IMR-90 (cell line): ENCODE measurements at regions not wholly inside any gene's neighbourhood (a gene's known extent, or its start where the extent isn't known, plus 50 kb on each side); places are given as distances from the start of the nearest gene placed in this dataset.

Experiments used
- ATAC-seq: fragments of 200-7000 bp; cut with Tn5 transposase; 2 replicates; pipeline ENCODE4 v1.9.1; 2020; ENCODE audit warnings: low read depth, mild to moderate bottlenecking, moderate library complexity
- BruUV-seq: library from RNA; stranded (reverse); fragments of 400-500 nt; replicated peaks from 2 replicates; lab custom pipeline; 2021; lab: Mats Ljungman, UMichigan
- CTCF ChIA-PET: fragments of 300-600 bp; formaldehyde crosslinking; extraction: SDS; loops from one replicate; lab custom pipeline; 2021; ENCODE audit warnings: antibody characterized with exemption; lab: Yijun Ruan, JAX
- POLR2A ChIA-PET: fragments of 300-600 bp; sonication (Branson Sonifier 250); formaldehyde crosslinking; loops from one replicate; lab custom pipeline; 2022; ENCODE audit warnings: antibody characterized with exemption; ENCODE audit not compliant: unreplicated experiment; lab: Charles Lee
- DNase-seq: peaks from one replicate; pipeline ENCODE4 v3.0.0; 2013
- H2AFZ ChIP-seq: replicated peaks from 2 replicates; pipeline ENCODE3; 2013; ENCODE audit warnings: low read length, mild to moderate bottlenecking; ENCODE audit not compliant: poor library complexity
- H2AK5ac ChIP-seq: 2 replicates; pipeline ENCODE4 v1.6.1; 2013; ENCODE audit warnings: low read depth, low read length, inconsistent platforms
- H2AK9ac ChIP-seq: replicated peaks from 2 replicates; pipeline ENCODE3; 2013; ENCODE audit warnings: mild to moderate bottlenecking, low read depth, low read length, moderate library complexity; ENCODE audit not compliant: poor library complexity
- H2BK120ac ChIP-seq: 2 replicates; pipeline ENCODE4 v1.6.1; 2013; ENCODE audit warnings: low read depth, low read length, inconsistent platforms
- H2BK15ac ChIP-seq: 3 replicates; pipeline ENCODE4 v1.6.1; 2013; ENCODE audit warnings: low read depth, low read length, inconsistent platforms
- H2BK20ac ChIP-seq: 2 replicates; pipeline ENCODE4 v1.6.1; 2013; ENCODE audit warnings: low read depth, mild to moderate bottlenecking, inconsistent platforms, low read length, moderate library complexity
- H2BK5ac ChIP-seq: 2 replicates; pipeline ENCODE4 v1.6.1; 2013; ENCODE audit warnings: mild to moderate bottlenecking, low read depth, low read length, inconsistent platforms; ENCODE audit not compliant: poor library complexity, severe bottlenecking
- H3K14ac ChIP-seq: replicated peaks from 2 replicates; pipeline ENCODE4 v1.6.1; 2013; ENCODE audit warnings: low read depth, low read length, inconsistent platforms
- H3K18ac ChIP-seq: 2 replicates; pipeline ENCODE4 v1.6.1; 2013; ENCODE audit warnings: low read depth, low read length, control low read depth
- H3K23ac ChIP-seq: 2 replicates; pipeline ENCODE4 v1.6.1; 2013; ENCODE audit warnings: low read depth, low read length, inconsistent platforms
- H3K27ac ChIP-seq: 2 replicates; pipeline ENCODE4 v1.5.1; 2013; ENCODE audit warnings: mild to moderate bottlenecking, control low read depth, low read length; ENCODE audit not compliant: insufficient read depth
- H3K27me3 ChIP-seq: 2 replicates; pipeline ENCODE4 v1.6.1; 2013; ENCODE audit warnings: low read length; ENCODE audit not compliant: control insufficient read depth, insufficient read depth
- H3K36me3 ChIP-seq: 2 replicates; pipeline ENCODE4 v1.6.1; 2013; ENCODE audit warnings: low read length, mixed read lengths; ENCODE audit not compliant: control insufficient read depth, insufficient read depth
- H3K4ac ChIP-seq: 2 replicates; pipeline ENCODE4 v1.6.1; 2013; ENCODE audit warnings: low read depth, low read length, inconsistent platforms
- H3K4me1 ChIP-seq: 2 replicates; pipeline ENCODE4 v1.6.1; 2013; ENCODE audit warnings: low read length, mixed read lengths; ENCODE audit not compliant: control insufficient read depth, insufficient read depth
- H3K4me2 ChIP-seq: 2 replicates; pipeline ENCODE4 v1.6.1; 2013; ENCODE audit warnings: low read depth, mild to moderate bottlenecking, control low read depth, low read length, moderate library complexity
- H3K4me3 ChIP-seq: 2 replicates; pipeline ENCODE4 v1.5.1; 2013; ENCODE audit warnings: low read depth, mild to moderate bottlenecking, control low read depth, low read length, moderate library complexity; ENCODE audit not compliant: insufficient read depth
- H3K56ac ChIP-seq: 2 replicates; pipeline ENCODE4 v1.6.1; 2013; ENCODE audit warnings: low read length, inconsistent platforms; ENCODE audit not compliant: insufficient read depth; ENCODE audit errors: extremely low read depth
- H3K79me1 ChIP-seq, 2 experiments: 2 replicates each; pipeline ENCODE4 v1.6.1; 2013; ENCODE audit warnings: low read length in 2 of 2, inconsistent platforms in 1 of 2, low read depth in 1 of 2
- H3K9ac ChIP-seq: 2 replicates; pipeline ENCODE4 v1.6.1; 2013; ENCODE audit warnings: low read depth, low read length, control low read depth
- H3K9me1 ChIP-seq: 2 replicates; pipeline ENCODE4 v1.6.1; 2013; ENCODE audit warnings: low read length, inconsistent platforms; ENCODE audit not compliant: insufficient read depth
- H3K9me3 ChIP-seq: 2 replicates; pipeline ENCODE4 v1.6.1; 2013; ENCODE audit warnings: low read length; ENCODE audit not compliant: control insufficient read depth, insufficient read depth
- H4K20me1 ChIP-seq: 2 replicates; pipeline ENCODE4 v1.6.1; 2013; ENCODE audit warnings: low read length, inconsistent platforms; ENCODE audit not compliant: insufficient read depth
- H4K5ac ChIP-seq: 2 replicates; pipeline ENCODE4 v1.6.1; 2013; ENCODE audit warnings: mild to moderate bottlenecking, low read depth, low read length, control low read depth
- H4K8ac ChIP-seq, 2 experiments: 2 replicates each; pipeline ENCODE4 v1.6.1; 2013; ENCODE audit warnings: low read depth in 2 of 2, low read length in 2 of 2, control low read depth in 1 of 2, inconsistent platforms in 1 of 2
- H4K91ac ChIP-seq: 2 replicates; pipeline ENCODE4 v1.6.1; 2013; ENCODE audit warnings: low read depth, low read length, inconsistent platforms; ENCODE audit not compliant: insufficient read depth
- MAFK ChIP-seq: IDR thresholded peaks from 2 replicates; pipeline ENCODE4 v1.6.1; 2012; ENCODE audit warnings: low read depth, low read length, improper control_type of control experiment
- WGBS, 2 experiments: methylation state at CpG; one replicate each; pipeline versions ENCODE4 v1.1.5 to v1.1.7; 2013; ENCODE audit warnings: missing lambda C conversion rate in 2 of 2; ENCODE audit not compliant: insufficient read length in 1 of 2; ENCODE audit errors: extremely low coverage in 2 of 2; 5-methylcytosine and 5-hydroxymethylcytosine counted together
- dilution Hi-C: fragments of 300-500 bp; cut with HindIII; formaldehyde crosslinking; loops from one replicate; pipeline ENCODE4 v1.14.3; 2018; ENCODE audit warnings: low sequenced_read_pairs; ENCODE audit not compliant: unreplicated experiment
- in situ Hi-C: fragments of 300-500 bp; cut with MboI; formaldehyde crosslinking; loops from 3 replicates; pipeline ENCODE4 v1.14.3; 2019; ENCODE audit warnings: low sequenced_read_pairs, inconsistent platforms, mixed read lengths
- intact Hi-C: fragments of 100-400 bp; cut with micrococcal nuclease; formaldehyde crosslinking; loops from 2 replicates; pipeline ENCODE4 v1.10.0; 2022
- TF ChIP-seq, protein P1 (sequence below): fragments of 150-350 bp; IDR thresholded peaks from 2 replicates; pipeline ENCODE4 v1.6.1; 2016; ENCODE audit warnings: low read depth, mild to moderate bottlenecking, low read length, moderate library complexity, borderline replicate concordance

DNA sequence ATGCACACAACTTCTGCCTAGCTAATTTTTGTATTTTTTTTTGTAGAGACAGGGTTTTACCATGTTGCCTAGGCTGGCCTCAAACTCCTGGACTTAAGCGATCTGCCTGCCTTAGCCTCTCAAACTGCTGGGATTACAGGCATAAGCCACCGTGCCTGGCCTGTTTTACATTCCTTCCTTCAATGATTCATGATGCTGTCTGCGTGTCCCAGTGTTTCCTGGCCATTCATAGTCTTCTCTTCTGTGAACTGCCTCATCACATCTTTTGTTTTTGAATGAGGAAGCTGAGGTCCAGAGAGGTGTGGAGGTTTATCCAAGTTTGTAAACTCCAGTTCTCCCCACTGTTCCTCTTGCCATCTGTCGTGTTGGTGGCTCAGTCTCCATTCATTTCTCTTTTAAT, 64.5 kb upstream of the MED9 start:
- in situ Hi-C loops, result no loop called here
- no peaks in the 10 kb centered on the region for H3K9me3 ChIP-seq
- TF ChIP-seq, protein P1, sequence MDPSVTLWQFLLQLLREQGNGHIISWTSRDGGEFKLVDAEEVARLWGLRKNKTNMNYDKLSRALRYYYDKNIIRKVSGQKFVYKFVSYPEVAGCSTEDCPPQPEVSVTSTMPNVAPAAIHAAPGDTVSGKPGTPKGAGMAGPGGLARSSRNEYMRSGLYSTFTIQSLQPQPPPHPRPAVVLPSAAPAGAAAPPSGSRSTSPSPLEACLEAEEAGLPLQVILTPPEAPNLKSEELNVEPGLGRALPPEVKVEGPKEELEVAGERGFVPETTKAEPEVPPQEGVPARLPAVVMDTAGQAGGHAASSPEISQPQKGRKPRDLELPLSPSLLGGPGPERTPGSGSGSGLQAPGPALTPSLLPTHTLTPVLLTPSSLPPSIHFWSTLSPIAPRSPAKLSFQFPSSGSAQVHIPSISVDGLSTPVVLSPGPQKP, result no peak
- 0 out of 2 replicates have a peak, but pooled peaks have one; percentile 5 for TF ChIP-seq MAFK
- peak overlapping the region; percentile 19; the same call in 1 of the 2 replicates for H3K56ac ChIP-seq
- H2AK9ac ChIP-seq, result peak overlapping the region; percentile 35
- no peaks in the 10 kb centered on the region for H4K20me1 ChIP-seq
- no peaks in the 10 kb centered on the region for H3K36me3 ChIP-seq
- H2BK15ac ChIP-seq, result 0 out of 3 replicates have a peak overlapping the region, but pooled peaks have one; percentile 67
- H2BK120ac ChIP-seq, result peak overlapping the region; percentile 54; the same call in 1 of the 2 replicates
- 83% methylated on average over 1 of the region's 4 CpGs; no CpG with 5 or more reads in 1 of the 2 experiments for WGBS, 2 experiments
- no peak overlapping the region for H2AFZ ChIP-seq
- peak overlapping the region; percentile 68; the same call in 1 of the 2 replicates for H3K18ac ChIP-seq
- peak overlapping the region; percentile 68 for H3K14ac ChIP-seq
- H2BK20ac ChIP-seq, result peak overlapping the region; percentile 79
- H4K5ac ChIP-seq, result peak overlapping the region; percentile 23; the same call in 1 of the 2 replicates
- intact Hi-C loops, result no loop called here
- H4K91ac ChIP-seq, result peak overlapping the region; percentile 58; the same call in 1 of the 2 replicates
- H3K79me1 ChIP-seq, result no peaks in the 10 kb centered on the region
- peak overlapping the region in 1 of 2 experiments; percentile 52; a peak in 1 of 4 replicates for H4K8ac ChIP-seq
- CTCF ChIA-PET, result no interaction called here
- peaks cover 23% of the 10 kb centered on the region for H3K4me1 ChIP-seq
- H3K4me2 ChIP-seq, result no peak overlapping the region
- ATAC-seq (peak; percentile 59), DNase-seq (peak; percentile 82)
- H3K9ac ChIP-seq, result no peak overlapping the region
- dilution Hi-C loops, result no loop called here
- H3K27me3 ChIP-seq, result no peaks in the 10 kb centered on the region
- H2BK5ac ChIP-seq, result peak overlapping the region; percentile 62
- peaks cover 19% of the 10 kb centered on the region for H3K9me1 ChIP-seq
- H2AK5ac ChIP-seq, result peak overlapping the region; percentile 27
- H3K4ac ChIP-seq, result peak overlapping the region; percentile 75
- H3K27ac ChIP-seq, result no peak overlapping the region
- POLR2A ChIA-PET, result no interaction called here
- no TSS peak for BruUV-seq
- H3K23ac ChIP-seq, result no peak overlapping the region
- H3K4me3 ChIP-seq, result no peak overlapping the region
